Smooth muscle cell of the brain vasculature (primary cell): ENCODE measurements at regions not wholly inside any gene's neighbourhood (a gene's known extent, or its start where the extent isn't known, plus 50 kb on each side); places are given as distances from the start of the nearest gene placed in this dataset.
A peak's percentile ranks its signal among the peaks of the same experiment; 100 is the strongest.

Experiments used
- DNase-seq: peaks from one replicate; pipeline ENCODE4 v3.0.0-alpha.2; 2012; ENCODE audit warnings: low read depth, low spot score

- no peak for DNase-seq
Observed at GRCh38 chr15:70281261-70281810, 183.6 kb upstream of the TLE3 start.

- DNase-seq: no peak
Observed at GRCh38 chr15:70280781-70281180, 183.1 kb upstream of the TLE3 start.

- no peak for DNase-seq
Observed at GRCh38 chr15:70279096-70279495, 181.4 kb upstream of the TLE3 start.

- no peak for DNase-seq
Observed at GRCh38 chr15:70278644-70279043, 180.9 kb upstream of the TLE3 start.

- DNase-seq: no peak
Observed at GRCh38 chr15:70277556-70277955, 179.8 kb upstream of the TLE3 start.

GRCh38 chr15:70276401-70276800 is 178.7 kb upstream of the TLE3 start:
- no peak for DNase-seq

- DNase-seq: no peak
Observed at GRCh38 chr15:70275461-70276138, 177.9 kb upstream of the TLE3 start.

GRCh38 chr15:70274908-70275307 is 177.2 kb upstream of the TLE3 start:
- no peak for DNase-seq

- no peak for DNase-seq
Observed at GRCh38 chr15:70274255-70274880, 176.7 kb upstream of the TLE3 start.

GRCh38 chr15:70273808-70274207 is 176.1 kb upstream of the TLE3 start:
- no peak for DNase-seq

- no peak for DNase-seq
Observed at GRCh38 chr15:70272565-70273355, 175.0 kb upstream of the TLE3 start.

DNA sequence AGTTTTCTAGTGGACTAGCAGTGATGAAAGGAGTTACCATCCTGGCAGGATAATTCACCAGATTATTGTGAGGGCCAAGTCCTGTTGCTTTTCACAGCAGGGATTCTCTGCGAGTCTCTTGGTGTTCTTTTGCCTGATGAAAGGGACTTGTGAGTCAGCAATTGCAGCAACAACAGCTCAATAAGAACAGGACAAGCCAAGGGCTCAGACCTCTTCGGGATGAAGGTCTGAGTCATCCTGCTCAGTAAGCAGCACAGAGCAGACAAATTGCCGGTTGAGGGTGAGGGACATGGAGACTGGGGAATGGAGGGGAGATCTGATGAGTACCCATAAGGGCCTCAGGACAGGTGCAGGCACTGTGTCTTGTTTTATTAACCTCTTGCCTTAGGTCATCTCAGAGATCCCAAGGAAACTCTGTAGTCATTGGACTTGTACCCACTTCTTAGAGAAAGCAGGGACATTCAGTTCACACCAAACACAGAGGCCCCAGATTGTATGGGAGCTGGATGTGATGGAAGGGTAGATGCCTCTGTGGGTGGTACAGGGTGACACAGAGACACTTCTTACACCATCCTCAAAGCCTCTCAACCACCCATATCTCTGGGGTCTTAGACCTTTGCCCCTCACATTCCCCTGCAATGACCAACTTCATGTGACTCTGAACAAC is 173.8 kb upstream of the TLE3 start:
- peak; percentile 89 for DNase-seq

GRCh38 chr15:70270752-70271111 is 173.0 kb upstream of the TLE3 start:
- no peak for DNase-seq

DNA sequence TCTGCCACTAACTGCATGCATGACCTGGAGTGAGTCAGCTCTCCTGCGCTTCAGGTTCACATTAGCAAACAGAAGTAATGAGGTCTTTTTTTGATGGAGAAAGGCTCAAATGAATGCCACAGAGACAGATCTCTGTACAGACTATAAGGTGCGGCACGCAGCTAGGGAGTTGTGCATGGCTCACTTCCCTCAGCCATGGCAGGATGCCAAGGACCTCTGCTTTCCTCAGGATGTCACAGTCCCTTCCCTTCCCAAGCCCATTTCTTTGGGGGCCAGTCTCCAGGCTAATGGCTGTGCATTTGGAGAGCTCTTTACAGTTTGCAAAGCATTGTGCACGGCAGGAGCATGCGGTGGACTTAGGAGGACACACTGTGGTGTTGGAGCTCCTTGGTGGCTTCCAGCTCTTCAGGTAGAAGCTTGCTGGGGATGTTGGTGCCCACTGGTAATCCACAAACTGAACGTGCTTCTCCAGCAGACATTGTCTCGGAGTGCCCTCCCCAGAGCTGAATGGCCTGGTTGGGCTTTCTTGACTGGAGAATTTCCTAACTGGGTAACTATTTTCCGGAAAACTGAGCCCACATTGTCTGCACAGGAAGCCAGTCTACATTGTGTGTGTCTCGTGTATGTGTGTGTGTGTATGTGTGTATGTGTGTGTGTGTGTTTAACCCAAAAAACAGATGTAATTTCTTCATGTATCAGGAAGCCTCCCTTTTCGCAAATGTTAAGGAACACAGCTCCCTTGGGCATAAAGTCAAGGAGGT is 172.5 kb upstream of the TLE3 start:
- no peak for DNase-seq

DNA sequence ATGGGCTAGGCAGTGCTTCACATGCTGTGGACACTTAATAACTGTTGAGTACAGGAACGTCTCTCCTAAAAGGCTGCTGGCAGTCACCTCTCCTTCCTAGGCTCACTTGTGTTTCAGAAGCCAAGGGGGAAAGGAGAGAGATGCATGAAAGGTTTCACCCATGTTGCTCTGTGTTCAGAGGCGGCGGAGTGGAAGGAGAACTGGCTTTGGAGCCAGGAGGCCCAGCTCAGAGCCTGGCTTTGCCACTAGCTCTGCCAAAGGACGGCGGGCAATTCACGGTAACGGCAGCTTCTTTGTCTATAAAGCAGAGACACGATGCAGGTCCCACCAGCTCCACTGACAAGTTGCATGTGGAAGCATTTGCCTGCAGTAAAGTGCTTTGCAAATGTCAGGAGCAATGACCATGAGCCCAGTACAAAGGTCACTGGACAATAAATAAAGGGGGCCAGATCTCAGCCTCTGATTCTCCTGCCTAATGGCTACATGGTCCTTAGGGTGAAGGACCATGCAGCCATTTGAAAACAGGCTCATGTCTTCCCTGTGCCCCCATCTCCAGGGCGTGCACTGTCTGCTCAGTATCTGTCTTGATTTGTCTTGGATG is 171.7 kb upstream of the TLE3 start:
- no peak for DNase-seq

DNA sequence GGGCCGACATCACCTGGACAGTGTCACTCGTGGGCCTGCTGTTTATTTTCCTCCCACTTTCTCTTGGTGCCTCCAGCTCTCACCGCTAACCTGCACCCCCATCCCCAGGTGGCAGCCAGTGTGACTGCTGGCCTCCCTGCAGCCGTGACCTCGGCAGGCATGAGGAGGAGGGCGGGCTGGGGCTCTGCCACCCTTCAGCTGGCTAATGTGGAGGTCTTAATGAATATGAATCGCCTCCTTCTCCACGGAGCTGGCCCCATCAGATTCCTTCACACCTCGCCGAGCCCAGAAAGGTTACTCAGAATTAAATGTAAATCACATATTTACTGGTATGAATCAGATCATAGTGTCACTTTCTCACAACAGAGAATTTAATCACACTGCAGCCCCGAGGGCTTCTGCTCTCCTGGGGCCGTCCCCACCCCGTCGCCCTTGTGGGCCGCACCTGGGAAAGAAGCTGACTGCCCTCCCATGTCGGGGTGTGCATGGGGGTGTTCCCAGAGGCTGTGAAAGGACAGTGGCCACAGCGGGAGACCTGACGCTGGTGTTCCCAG is 171.1 kb upstream of the TLE3 start:
- no peak for DNase-seq

- no peak for DNase-seq
Observed at GRCh38 chr15:70267879-70268278, 170.2 kb upstream of the TLE3 start.

DNA sequence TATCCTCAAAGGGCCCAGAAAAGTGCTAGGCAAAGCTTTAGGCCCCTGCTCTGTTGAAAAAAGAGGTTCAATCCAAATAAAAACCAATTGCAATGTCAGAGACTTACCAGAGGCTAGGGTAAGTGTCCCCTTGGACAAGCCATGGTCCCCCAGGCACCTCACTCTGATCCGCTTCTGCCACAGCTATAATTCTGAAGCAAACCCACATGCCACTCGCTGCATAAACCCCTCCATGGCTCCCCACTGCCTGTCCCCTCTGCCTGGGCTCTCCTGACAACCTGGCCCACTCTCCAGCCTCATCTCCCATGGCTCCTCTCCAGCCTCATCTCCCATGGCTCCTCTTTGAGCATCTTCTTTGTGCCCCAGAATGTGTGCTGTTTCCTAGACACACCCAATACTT is 169.6 kb upstream of the TLE3 start:
- no peak for DNase-seq

DNA sequence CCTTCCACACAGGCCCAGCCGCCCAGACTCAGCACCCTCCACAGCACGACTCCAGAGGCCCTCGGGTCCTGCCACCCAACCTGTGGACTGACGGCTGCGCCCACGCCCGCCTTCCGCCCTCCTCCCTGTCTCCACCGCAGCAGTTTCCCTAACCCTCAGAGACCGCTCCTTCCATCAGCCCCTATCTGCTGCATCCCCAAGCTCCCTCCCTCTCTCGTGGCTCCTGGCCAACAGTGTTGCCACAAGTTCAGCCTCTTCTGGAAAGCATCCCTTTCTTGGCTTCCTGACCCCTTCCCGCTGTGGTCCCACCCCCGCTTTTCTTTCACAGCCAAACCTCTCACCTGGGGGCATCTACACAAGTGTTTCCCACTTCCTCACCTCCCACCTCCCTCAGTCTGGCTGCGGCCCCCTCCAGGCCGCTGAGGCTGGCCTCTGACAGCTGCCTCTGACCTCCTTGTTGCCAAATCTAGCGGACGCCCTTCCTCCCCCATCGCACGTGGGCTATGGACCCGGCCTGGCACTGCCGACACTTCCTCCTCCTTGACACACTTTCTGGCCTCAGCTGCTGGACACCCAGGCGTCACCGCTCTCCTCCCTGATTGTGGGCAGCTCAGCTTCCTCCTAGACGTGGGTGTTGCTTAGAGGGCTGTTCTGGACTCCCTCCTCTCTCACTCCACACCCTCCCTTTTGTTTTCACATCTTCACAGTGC is 168.8 kb upstream of the TLE3 start:
- DNase-seq: peak; percentile 51

DNA sequence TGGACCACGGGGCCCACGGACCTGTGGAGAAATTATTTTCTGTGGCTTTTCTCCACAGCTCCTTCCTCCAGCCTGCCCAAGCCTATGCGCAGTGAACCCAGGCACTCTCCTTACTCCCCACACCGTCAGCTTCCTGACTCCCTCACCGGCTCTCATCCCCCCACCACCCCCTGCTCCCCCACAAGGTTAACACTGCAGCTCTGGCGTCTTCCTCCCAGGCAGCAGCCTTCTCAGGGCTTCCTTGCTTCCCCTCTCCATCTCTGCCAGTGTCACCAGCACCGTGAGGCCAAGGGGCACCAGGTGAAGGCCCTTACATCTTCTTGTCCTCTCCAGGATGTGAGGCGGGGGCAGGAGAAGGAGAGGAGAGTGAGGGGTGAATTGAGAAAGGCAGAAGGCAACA is 168.3 kb upstream of the TLE3 start:
- no peak for DNase-seq
